K562 (cell line): ENCODE measurements at regions not wholly inside any gene's neighbourhood (a gene's known extent, or its start where the extent isn't known, plus 50 kb on each side); places are given as distances from the start of the nearest gene placed in this dataset.

Experiments used
- GTF2E2 ChIP-seq: fragments of 200-800 bp; sonication (Bioruptor generic); IDR thresholded peaks from 2 replicates; pipeline ENCODE4 v1.6.1; 2016; ENCODE audit warnings: missing genetic modification characterization, missing compliant biosample characterization
- HCFC1 ChIP-seq: IDR thresholded peaks from 2 replicates; pipeline ENCODE4 v1.6.1; 2012; ENCODE audit warnings: low read depth, low read length, improper control_type of control experiment
- PYGO2 ChIP-seq: fragments of 450-650 bp; IDR thresholded peaks from 2 replicates; pipeline ENCODE4 v1.6.1; 2016; ENCODE audit warnings: mild to moderate bottlenecking, missing genetic modification characterization, moderate library complexity, missing compliant biosample characterization
- RNF2 ChIP-seq: sonication (generic); IDR thresholded peaks from 2 replicates; pipeline ENCODE4 v1.6.1; 2016
- TSC22D4 ChIP-seq: fragments of 450-650 bp; IDR thresholded peaks from 2 replicates; pipeline ENCODE4 v1.6.1; 2016; ENCODE audit warnings: missing genetic modification characterization, missing biosample characterization, control low read depth
- TF ChIP-seq, protein P1 (sequence below): sonication (generic); formaldehyde crosslinking; IDR thresholded peaks from 2 replicates; pipeline ENCODE4 v1.8.0; 2022; ENCODE audit warnings: mild to moderate bottlenecking, missing genetic modification reagents
- TF ChIP-seq, protein P2 (sequence below): sonication (generic); formaldehyde crosslinking; IDR thresholded peaks from 2 replicates; pipeline ENCODE4 v1.5.0; 2020; ENCODE audit warnings: missing genetic modification reagents
- TF ChIP-seq, protein P3 (sequence below): fragments of 250-450 bp; sonication (Bioruptor Pico); IDR thresholded peaks from 2 replicates; pipeline ENCODE4 v1.6.1; 2021; ENCODE audit warnings: mild to moderate bottlenecking
- TF ChIP-seq, protein P4 (sequence below): fragments of 450-650 bp; IDR thresholded peaks from 2 replicates; pipeline ENCODE4 v1.6.1; 2016; ENCODE audit warnings: mild to moderate bottlenecking

DNA sequence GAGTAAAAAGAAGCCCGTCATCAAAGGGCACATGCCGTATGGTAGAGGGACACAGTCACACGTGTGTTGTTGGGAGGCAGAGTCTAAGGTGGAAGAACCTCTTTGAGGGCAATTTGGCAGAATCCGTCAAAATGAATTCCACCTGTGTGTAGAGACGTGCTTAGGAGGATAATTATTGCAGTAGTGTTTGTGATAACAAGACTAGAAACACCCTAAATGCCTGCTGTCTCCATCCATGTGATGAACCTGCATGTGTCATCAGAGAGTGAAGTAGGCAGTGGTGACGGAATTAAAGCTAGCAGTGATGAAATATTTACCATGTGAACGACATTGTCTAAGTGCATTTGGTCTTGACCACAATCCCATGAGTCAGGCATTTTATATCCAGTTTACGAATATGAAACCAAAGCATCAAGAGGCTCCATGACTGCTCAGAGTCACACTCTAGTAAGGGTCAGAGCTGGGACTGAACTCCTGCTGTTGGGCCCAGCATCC is 61.3 kb upstream of the ADORA2B start (continued):
- TF ChIP-seq, protein P1, sequence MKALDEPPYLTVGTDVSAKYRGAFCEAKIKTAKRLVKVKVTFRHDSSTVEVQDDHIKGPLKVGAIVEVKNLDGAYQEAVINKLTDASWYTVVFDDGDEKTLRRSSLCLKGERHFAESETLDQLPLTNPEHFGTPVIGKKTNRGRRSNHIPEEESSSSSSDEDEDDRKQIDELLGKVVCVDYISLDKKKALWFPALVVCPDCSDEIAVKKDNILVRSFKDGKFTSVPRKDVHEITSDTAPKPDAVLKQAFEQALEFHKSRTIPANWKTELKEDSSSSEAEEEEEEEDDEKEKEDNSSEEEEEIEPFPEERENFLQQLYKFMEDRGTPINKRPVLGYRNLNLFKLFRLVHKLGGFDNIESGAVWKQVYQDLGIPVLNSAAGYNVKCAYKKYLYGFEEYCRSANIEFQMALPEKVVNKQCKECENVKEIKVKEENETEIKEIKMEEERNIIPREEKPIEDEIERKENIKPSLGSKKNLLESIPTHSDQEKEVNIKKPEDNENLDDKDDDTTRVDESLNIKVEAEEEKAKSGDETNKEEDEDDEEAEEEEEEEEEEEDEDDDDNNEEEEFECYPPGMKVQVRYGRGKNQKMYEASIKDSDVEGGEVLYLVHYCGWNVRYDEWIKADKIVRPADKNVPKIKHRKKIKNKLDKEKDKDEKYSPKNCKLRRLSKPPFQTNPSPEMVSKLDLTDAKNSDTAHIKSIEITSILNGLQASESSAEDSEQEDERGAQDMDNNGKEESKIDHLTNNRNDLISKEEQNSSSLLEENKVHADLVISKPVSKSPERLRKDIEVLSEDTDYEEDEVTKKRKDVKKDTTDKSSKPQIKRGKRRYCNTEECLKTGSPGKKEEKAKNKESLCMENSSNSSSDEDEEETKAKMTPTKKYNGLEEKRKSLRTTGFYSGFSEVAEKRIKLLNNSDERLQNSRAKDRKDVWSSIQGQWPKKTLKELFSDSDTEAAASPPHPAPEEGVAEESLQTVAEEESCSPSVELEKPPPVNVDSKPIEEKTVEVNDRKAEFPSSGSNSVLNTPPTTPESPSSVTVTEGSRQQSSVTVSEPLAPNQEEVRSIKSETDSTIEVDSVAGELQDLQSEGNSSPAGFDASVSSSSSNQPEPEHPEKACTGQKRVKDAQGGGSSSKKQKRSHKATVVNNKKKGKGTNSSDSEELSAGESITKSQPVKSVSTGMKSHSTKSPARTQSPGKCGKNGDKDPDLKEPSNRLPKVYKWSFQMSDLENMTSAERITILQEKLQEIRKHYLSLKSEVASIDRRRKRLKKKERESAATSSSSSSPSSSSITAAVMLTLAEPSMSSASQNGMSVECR = no peak
- TF ChIP-seq TSC22D4 (tag) (no peak), RNF2 (no peak), HCFC1 (no peak), PYGO2 (no peak), GTF2E2 (peak; percentile 41; the same call in 1 of the 2 replicates)
- TF ChIP-seq, protein P2, sequence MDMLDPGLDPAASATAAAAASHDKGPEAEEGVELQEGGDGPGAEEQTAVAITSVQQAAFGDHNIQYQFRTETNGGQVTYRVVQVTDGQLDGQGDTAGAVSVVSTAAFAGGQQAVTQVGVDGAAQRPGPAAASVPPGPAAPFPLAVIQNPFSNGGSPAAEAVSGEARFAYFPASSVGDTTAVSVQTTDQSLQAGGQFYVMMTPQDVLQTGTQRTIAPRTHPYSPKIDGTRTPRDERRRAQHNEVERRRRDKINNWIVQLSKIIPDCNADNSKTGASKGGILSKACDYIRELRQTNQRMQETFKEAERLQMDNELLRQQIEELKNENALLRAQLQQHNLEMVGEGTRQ (CRISPR knock-in tag) = no peak
- TF ChIP-seq, protein P3, sequence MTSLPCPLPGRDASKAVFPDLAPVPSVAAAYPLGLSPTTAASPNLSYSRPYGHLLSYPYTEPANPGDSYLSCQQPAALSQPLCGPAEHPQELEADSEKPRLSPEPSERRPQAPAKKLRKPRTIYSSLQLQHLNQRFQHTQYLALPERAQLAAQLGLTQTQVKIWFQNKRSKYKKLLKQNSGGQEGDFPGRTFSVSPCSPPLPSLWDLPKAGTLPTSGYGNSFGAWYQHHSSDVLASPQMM (CRISPR knock-in tag) = no peak
- TF ChIP-seq, protein P4, sequence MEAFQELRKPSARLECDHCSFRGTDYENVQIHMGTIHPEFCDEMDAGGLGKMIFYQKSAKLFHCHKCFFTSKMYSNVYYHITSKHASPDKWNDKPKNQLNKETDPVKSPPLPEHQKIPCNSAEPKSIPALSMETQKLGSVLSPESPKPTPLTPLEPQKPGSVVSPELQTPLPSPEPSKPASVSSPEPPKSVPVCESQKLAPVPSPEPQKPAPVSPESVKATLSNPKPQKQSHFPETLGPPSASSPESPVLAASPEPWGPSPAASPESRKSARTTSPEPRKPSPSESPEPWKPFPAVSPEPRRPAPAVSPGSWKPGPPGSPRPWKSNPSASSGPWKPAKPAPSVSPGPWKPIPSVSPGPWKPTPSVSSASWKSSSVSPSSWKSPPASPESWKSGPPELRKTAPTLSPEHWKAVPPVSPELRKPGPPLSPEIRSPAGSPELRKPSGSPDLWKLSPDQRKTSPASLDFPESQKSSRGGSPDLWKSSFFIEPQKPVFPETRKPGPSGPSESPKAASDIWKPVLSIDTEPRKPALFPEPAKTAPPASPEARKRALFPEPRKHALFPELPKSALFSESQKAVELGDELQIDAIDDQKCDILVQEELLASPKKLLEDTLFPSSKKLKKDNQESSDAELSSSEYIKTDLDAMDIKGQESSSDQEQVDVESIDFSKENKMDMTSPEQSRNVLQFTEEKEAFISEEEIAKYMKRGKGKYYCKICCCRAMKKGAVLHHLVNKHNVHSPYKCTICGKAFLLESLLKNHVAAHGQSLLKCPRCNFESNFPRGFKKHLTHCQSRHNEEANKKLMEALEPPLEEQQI = no peak
